NB4 (cell line): ENCODE measurements at regions not wholly inside any gene's neighbourhood (a gene's known extent, or its start where the extent isn't known, plus 50 kb on each side); places are given as distances from the start of the nearest gene placed in this dataset.

ENCODE experiments used
- DNase-seq: peaks from one replicate; pipeline ENCODE4 v3.0.0; 2010; ENCODE audit warnings: low read depth
- H3K4me3 ChIP-seq: one replicate; pipeline ENCODE4 v1.5.1; 2011; ENCODE audit warnings: mild to moderate bottlenecking, low read depth, low read length, moderate library complexity
- MYC ChIP-seq: IDR thresholded peaks from 2 replicates; pipeline ENCODE4 v1.6.1; 2011; ENCODE audit warnings: low read depth, low read length
- POLR2A ChIP-seq: IDR thresholded peaks from 2 replicates; pipeline ENCODE4 v1.6.1; 2011; ENCODE audit warnings: mild to moderate bottlenecking; ENCODE audit not compliant: insufficient read length; ENCODE audit errors: extremely low read depth
- TF ChIP-seq, protein P1 (sequence below): IDR thresholded peaks from one replicate; pipeline ENCODE4 v1.5.1; 2012; ENCODE audit warnings: low read depth, low read length
- TF ChIP-seq, protein P2 (sequence below): IDR thresholded peaks from 2 replicates; pipeline ENCODE4 v1.6.1; 2011; ENCODE audit warnings: low read depth, low read length

DNA sequence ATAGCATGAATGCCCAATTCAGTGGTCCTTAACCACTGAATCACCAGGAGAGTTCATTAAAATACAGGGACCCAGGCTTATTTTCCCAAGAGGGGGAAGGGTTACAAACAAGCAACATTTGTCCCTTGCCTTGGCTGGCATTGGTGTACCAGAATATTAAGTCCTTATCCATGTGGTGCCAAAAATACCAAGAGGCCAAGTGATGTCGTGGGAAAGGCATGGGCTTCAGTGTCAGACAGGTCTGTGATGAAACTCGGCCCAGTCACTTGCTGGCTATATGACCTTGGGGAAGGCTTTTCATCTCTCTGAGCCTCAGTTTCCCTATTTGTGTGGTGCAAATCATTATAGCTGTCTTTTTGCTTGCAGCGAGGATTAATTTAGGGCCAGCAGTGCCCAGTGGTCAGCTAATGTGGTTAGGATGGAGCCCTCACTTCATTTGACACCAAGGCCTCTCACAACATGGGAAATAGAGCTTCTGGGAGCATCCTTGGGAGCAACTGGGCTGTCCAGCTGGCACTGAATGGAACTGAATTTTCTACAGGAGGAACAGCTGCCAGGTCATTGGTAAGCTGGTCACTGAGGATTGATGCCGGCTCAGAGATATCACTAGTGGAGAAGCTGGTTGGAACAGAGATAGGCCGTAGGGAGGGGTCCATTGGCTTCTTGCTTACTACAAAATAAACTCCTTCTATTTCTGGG is 77.2 kb upstream of the PPP2R5A start:
- no peak overlapping the region for H3K4me3 ChIP-seq
- no peak for DNase-seq
- TF ChIP-seq, protein P1, sequence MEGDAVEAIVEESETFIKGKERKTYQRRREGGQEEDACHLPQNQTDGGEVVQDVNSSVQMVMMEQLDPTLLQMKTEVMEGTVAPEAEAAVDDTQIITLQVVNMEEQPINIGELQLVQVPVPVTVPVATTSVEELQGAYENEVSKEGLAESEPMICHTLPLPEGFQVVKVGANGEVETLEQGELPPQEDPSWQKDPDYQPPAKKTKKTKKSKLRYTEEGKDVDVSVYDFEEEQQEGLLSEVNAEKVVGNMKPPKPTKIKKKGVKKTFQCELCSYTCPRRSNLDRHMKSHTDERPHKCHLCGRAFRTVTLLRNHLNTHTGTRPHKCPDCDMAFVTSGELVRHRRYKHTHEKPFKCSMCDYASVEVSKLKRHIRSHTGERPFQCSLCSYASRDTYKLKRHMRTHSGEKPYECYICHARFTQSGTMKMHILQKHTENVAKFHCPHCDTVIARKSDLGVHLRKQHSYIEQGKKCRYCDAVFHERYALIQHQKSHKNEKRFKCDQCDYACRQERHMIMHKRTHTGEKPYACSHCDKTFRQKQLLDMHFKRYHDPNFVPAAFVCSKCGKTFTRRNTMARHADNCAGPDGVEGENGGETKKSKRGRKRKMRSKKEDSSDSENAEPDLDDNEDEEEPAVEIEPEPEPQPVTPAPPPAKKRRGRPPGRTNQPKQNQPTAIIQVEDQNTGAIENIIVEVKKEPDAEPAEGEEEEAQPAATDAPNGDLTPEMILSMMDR = no peak
- TF ChIP-seq, protein P2, sequence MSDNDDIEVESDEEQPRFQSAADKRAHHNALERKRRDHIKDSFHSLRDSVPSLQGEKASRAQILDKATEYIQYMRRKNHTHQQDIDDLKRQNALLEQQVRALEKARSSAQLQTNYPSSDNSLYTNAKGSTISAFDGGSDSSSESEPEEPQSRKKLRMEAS = no peak
- TF ChIP-seq POLR2A (no peak), MYC (no peak)

DNA sequence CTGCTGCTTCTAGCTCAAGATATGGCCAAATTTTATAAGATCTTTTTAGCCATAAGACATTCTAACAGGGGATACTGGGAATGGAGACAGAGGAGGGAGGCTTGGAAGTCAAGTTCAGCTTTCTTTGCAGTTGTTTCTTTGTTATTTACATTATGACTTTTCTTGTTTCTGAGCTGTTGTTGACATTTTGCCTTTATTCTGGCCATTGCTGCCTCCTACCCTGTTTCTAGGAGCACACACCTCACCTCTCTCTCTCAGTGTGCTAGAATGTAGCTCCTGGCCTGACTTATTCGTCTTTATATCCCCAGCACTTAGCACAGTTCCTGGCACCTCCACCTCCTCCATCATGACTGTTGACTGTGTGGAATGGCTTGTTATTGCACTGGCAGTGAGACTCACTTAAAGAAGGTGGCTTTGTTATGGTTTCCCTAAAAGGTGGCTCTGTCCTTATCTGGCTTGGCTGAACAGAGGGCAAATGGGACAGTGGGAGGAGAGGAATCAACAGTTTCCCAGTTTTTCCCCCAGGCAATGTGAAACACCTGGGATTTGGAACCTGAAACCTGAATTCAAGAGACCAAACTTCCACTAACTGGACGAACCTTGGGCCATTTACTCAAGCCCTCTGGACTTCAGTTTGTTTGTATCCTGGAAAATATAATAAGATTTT is 76.1 kb upstream of the PPP2R5A start:
- H3K4me3 ChIP-seq = no peak overlapping the region
- DNase-seq = no peak
- TF ChIP-seq POLR2A = no peak
- TF ChIP-seq, protein P2 = no peak
- TF ChIP-seq MYC = no peak
- TF ChIP-seq, protein P1 = no peak

GRCh38 chr1:212211371-212211770 is 73.8 kb upstream of the PPP2R5A start:
- no peak overlapping the region for H3K4me3 ChIP-seq
- DNase-seq = no peak
- TF ChIP-seq, protein P2 = no peak
- TF ChIP-seq MYC (no peak), POLR2A (no peak)
- TF ChIP-seq, protein P1 = no peak

- no peak overlapping the region for H3K4me3 ChIP-seq
- TF ChIP-seq, protein P2 = no peak
- TF ChIP-seq MYC (no peak), POLR2A (no peak)
- TF ChIP-seq, protein P1 = no peak
- no peak for DNase-seq
These were observed 72.9 kb upstream of the PPP2R5A start for GRCh38 chr1:212212343-212212742.

GRCh38 chr1:212212906-212213305 is 72.3 kb upstream of the PPP2R5A start:
- no peak for DNase-seq
- TF ChIP-seq, protein P1 = no peak
- TF ChIP-seq POLR2A (no peak), MYC (no peak)
- TF ChIP-seq, protein P2 = no peak
- H3K4me3 ChIP-seq = no peak overlapping the region
